GM21619 (cell line): ENCODE measurements at regions not wholly inside any gene's neighbourhood (a gene's known extent, or its start where the extent isn't known, plus 50 kb on each side); places are given as distances from the start of the nearest gene placed in this dataset.
"Not testable (repeated sequence)": the region's sequence is repeated elsewhere in the genome, so short reads cannot be mapped to it uniquely, and the experiment has no call there.

Experiments
- ATAC-seq: cut with Tn5 transposase; IDR thresholded peaks from one replicate; pipeline ENCODE4 v1.9.1; 2021; ENCODE audit not compliant: unreplicated experiment

- no peak for ATAC-seq
These were observed 89.4 kb downstream of the ZNF675 start for GRCh38 chr19:23597661-23598060.

- no peak for ATAC-seq
These were observed 90.1 kb downstream of the ZNF675 start for GRCh38 chr19:23596872-23597271.

- not testable (repeated sequence) for ATAC-seq
These were observed 92.7 kb downstream of the ZNF675 start for GRCh38 chr19:23594311-23594710.

GRCh38 chr19:23587546-23587945, 99.5 kb downstream of the ZNF675 start:
- no peak for ATAC-seq

- no peak for ATAC-seq
These were observed 109.5 kb downstream of the ZNF675 start for GRCh38 chr19:23577501-23577900.

GRCh38 chr19:23571175-23571574, 115.8 kb downstream of the ZNF675 start:
- ATAC-seq: no peak

- ATAC-seq: not testable (repeated sequence)
These were observed 118.9 kb downstream of the ZNF675 start for GRCh38 chr19:23568116-23568515.

- no peak for ATAC-seq
These were observed 121.8 kb downstream of the ZNF675 start for GRCh38 chr19:23565256-23565655.

GRCh38 chr19:23563326-23563725, 123.7 kb downstream of the ZNF675 start:
- ATAC-seq: no peak

- no peak for ATAC-seq
These were observed 125.7 kb downstream of the ZNF675 start for GRCh38 chr19:23561341-23561740.

- no peak for ATAC-seq
These were observed 127.0 kb downstream of the ZNF675 start for GRCh38 chr19:23560051-23560450.

- ATAC-seq: no peak
These were observed 128.5 kb downstream of the ZNF675 start for GRCh38 chr19:23558541-23558940.

GRCh38 chr19:23557381-23557780, 129.6 kb downstream of the ZNF675 start:
- no peak for ATAC-seq

GRCh38 chr19:23554548-23554947, 132.5 kb downstream of the ZNF675 start:
- no peak for ATAC-seq

- not testable (repeated sequence) for ATAC-seq
These were observed 136.9 kb downstream of the ZNF675 start for GRCh38 chr19:23550102-23550501.

GRCh38 chr19:23547816-23548430, 139.1 kb downstream of the ZNF675 start:
- ATAC-seq: no peak

GRCh38 chr19:23547156-23547555, 139.9 kb downstream of the ZNF675 start:
- ATAC-seq: no peak

GRCh38 chr19:23543351-23543750, 143.7 kb downstream of the ZNF675 start:
- no peak for ATAC-seq

GRCh38 chr19:23542562-23542961, 144.4 kb downstream of the ZNF675 start:
- ATAC-seq: no peak

- ATAC-seq: no peak
These were observed 145.0 kb downstream of the ZNF675 start for GRCh38 chr19:23541991-23542390.

GRCh38 chr19:23540180-23540579, 144.9 kb upstream of the ZNF91 start:
- ATAC-seq: not testable (repeated sequence)

GRCh38 chr19:23539499-23539898, 144.2 kb upstream of the ZNF91 start:
- no peak for ATAC-seq

GRCh38 chr19:23537136-23537535, 141.9 kb upstream of the ZNF91 start:
- ATAC-seq: not testable (repeated sequence)
